M059J (cell line): ENCODE measurements at regions not wholly inside any gene's neighbourhood (a gene's known extent, or its start where the extent isn't known, plus 50 kb on each side); places are given as distances from the start of the nearest gene placed in this dataset.
"Not testable (repeated sequence)": the region's sequence is repeated elsewhere in the genome, so short reads cannot be mapped to it uniquely, and the experiment has no call there.

Source experiments
- DNase-seq: peaks from one replicate; pipeline ENCODE4 v3.0.0-alpha.2; 2012; ENCODE audit warnings: low read depth

- no peak for DNase-seq
Observed at GRCh38 chr17:21756856-21757619, 64.7 kb downstream of the KCNJ18 start.

DNA sequence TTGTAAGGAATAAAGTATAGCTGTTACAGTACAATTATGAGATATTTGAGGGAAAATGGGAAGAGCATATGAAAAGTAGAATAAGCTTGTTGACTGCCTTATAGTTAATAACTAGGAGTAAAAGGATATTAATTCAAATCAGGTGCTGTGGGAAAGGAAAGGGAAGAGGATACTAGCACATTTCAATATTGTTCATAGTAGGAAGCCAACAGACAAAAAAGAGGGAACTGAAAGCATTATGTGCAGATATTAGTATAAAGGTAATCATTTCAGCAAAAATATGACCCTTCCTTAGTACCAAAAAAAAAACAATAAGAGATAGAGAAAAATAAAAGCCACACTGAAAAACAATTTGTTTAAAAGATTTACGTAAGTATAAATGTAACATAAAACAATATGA lies 67.3 kb downstream of the KCNJ18 start:
- DNase-seq = not testable (repeated sequence)

- DNase-seq = not testable (repeated sequence)
Observed at GRCh38 chr17:21763738-21764340, 71.5 kb downstream of the KCNJ18 start.

DNA sequence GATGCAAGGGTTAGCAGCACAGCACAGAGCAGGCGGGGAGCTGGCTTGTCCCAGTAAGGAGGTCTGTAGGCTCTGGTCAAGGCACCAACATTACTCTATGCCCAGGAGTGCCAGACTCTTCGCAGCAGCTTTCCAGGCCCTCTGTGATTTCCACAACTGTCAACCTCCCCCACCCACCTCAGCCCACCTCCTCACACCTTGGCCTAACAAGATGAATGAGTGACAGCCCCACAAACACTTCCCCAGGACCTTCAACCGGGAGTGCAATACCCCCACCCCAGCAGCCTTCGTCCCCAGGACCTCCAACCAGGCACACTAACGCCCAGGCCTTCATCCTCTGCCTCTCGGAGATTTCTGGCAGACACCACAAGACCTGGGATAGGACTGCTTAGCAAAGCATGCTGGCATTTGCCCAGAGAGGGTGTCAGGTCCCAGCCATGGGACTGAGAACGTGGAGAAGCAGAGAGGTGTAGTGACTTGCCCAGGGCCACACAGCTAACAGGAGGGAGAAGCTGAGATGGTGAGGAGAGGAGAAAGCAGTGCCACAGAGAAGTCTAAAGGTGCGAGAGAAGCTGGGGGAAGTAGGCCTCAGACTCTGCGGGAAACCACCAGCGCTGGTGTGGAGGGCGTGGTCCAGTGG lies 73.4 kb downstream of the KCNJ18 start:
- not testable (repeated sequence) for DNase-seq

DNA sequence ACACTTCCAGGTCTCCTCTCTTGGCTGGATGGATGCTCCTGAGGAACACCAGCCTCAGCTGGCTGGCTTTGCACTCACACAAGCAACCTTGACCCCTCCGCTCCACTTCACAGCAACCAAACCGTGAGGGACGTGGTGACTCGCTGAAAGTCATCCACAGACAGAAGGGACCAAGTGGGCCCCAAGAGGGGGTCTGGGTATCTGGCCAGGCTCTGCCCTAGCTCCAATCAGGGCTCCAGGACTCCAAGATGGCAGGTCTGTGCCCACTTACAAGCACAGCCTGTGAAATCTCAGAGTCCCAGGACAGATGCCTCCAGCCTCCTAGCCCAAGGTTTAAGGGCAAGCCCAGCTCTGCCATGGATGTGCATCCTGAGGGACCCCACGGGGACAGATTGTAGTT lies 74.2 kb downstream of the KCNJ18 start:
- not testable (repeated sequence) for DNase-seq

GRCh38 chr17:21767162-21768156 lies 75.1 kb downstream of the KCNJ18 start:
- not testable (repeated sequence) for DNase-seq

GRCh38 chr17:21768244-21768643 lies 75.9 kb downstream of the KCNJ18 start:
- DNase-seq = not testable (repeated sequence)

- DNase-seq = not testable (repeated sequence)
Observed at GRCh38 chr17:21768729-21769462, 76.6 kb downstream of the KCNJ18 start.

DNA sequence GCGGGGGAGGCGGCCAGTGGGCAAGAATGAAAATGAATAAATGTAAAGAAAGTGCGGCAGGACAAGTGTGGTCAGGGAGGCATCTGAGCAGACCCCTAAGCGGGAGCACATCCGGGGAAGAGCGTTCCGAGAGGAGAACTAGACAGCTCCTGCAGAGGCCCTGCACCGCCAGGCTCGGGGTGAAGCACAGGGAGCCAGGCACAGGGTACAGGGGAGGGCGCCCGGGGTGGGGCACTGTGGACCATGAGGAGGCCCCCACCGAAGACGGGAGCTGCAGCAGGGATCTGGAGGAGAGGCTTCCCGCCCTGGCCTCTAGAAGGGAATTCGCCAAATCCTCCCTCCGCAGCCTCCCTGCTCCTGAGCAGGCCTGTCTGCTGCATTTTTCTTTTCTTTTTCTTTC lies 77.5 kb downstream of the KCNJ18 start:
- DNase-seq = not testable (repeated sequence)

DNA sequence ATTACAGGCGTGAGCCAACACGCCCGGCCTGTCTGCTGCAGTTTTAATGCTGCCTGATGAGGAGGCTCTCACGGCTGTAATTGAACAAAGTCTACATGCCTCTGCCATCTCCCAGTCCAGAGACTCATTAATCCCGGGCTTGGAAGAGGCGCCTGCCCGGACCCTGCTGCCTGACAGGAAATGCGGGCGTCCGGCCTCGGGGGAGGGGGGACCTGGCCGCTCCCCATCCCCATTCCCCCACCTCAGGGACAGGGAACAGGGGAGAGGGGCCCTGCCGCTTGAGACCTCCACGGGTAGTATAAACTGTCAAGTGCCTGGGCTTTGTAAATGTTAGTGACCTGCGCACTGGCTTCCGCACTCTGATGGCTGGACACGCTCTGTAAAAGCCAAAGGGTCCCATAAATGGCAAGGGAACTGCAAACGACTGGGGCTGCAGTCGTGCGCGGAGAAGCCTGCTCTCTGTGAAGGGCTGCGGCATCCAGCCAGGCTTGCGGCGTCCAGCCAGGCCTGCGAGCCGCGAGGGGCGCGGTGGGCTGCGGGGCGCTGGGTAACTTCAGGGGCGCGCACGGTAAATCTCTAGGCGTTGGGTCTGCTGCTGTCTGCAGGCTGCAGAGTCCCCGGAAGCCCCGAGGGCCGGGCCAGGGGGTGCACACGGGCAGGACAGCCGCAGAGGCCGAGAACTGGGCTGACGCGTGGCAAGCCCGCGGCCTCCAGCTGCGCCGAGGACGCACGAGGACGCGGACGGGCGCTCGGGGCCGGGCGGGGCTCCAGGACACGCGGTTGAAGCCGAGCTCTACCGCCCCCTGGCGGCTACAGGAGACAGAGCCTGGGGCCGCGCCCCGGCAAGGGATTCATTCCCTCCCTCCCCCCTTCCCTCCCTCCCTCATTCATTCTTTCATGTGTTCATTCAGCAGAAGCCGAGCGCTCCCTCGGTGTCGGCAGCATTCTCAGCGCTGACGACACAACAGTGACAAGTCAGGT lies 78.4 kb downstream of the KCNJ18 start:
- not testable (repeated sequence) for DNase-seq

DNA sequence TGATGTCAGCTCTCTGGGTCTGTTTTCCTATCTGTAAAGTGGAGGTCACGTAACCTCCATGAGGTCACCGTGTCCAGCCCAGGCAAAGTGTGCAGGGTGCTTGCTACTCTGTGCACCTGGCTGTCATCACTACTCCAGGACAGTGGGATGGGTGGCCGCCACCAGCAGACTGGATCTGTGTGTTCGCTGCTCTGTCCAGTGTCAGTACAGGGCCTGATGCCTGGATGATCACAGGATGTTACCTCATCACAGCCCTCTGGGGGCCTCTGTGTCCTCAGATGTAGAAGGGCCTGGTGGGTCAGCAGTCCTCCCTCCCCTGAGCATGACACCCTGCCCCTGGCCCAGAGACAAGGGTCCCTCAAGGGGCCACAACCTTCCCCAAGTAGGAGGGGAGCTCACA lies 80.0 kb downstream of the KCNJ18 start:
- no peak for DNase-seq

- DNase-seq = not testable (repeated sequence)
Observed at GRCh38 chr17:21772991-21773713, 80.8 kb downstream of the KCNJ18 start.

DNA sequence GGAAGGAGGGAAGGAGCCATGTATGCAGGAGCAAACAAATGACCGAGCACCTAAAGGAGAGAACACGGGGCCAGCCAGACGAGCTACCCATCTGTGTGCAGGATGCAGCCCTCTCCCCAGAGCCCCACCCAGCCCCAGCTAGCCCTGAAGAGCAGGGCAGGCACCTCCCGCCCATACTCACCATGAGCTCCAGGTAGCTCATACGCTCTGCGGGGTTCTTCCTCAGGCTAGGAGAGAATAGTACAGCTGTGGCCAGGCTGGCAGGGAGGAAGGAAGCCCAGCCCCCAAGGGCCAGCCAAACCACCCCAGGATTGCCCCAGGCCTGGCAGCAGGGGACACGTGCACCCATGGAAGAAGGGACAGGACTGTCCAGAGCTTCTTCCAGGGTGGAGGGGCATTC lies 81.9 kb downstream of the KCNJ18 start:
- no peak for DNase-seq

DNA sequence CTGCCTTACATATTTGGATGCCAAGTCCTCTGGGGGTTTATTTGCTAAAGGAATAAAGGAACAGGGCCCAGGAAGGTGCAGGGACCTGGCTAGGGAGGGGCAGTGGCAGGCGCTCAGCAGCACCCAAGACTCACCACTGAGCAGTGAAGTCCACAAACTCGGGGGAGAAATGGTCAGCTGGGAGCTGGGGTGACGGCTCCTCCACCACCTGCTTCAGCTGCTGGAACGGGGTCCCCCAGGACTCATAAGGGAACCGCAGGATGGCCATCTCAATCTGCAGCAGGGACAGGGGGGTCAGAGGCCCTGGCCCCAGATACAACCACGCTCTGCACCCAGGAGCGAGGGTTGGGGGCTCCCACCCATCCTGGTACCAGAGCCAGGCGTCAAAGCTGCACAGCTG lies 83.2 kb downstream of the KCNJ18 start:
- DNase-seq = not testable (repeated sequence)

DNA sequence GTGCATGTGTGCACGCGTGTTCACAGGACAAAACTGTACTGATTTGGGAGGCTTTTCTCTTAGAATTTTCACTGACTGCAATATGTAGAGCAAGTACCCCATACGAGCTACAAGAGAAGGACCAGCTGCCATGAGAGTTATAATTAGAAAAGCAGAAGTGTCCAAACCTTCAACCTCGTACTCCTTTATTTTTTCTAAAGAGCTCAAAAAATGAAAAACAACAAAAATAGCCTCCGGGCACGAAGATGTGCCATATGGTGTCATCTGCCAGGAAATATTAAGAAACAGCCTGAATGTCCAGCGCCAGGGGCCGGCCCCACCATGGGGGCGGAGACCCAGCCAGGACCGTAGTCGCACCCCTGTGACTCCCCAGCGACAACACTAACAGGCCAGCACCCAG lies 84.6 kb downstream of the KCNJ18 start:
- not testable (repeated sequence) for DNase-seq

- DNase-seq = not testable (repeated sequence)
Observed at GRCh38 chr17:21778866-21779265, 86.5 kb downstream of the KCNJ18 start.

- DNase-seq = not testable (repeated sequence)
Observed at GRCh38 chr17:21780293-21780888, 88.1 kb downstream of the KCNJ18 start.

- DNase-seq = not testable (repeated sequence)
Observed at GRCh38 chr17:21780919-21781665, 88.8 kb downstream of the KCNJ18 start.
